ENCODE measurements at regions not wholly inside any gene's neighbourhood (a gene's known extent, or its start where the extent isn't known, plus 50 kb on each side); places are given as distances from the start of the nearest gene placed in this dataset.
"Not testable (repeated sequence)": the region's sequence is repeated elsewhere in the genome, so short reads cannot be mapped to it uniquely, and the experiment has no call there.

DNA sequence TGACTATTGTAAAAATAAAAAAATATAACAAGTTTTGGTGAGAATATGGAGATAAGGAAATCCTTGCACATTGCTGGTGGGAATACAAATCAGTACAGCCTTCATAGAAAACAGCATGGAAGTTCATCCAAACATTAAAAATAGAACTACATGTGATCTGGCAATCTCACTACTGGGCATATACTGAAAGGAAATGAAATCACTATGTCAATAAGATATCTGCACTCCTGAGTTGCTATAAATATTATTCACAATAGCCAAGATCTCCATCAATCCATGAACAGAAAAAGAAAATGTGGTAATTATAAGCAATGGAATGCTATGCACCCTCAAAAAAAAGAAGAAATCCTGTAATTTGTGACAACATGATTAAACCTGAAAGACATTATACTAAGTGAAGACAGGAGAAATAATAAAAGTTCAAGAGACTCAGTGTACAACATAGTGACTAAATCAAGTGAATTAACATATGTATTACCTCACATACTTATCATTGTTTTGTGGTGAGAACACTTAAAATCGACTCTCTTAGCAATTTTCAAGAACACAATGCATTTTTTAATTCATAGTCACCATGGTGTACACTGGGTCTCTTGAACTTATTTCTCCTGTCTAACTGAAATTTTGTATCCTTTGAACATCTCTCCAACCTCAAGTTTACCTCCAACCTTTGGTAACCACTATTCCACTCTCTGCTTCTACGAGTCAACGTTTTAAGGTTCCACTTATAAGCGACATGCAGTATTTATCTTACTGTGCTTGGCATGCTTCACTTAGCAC, 1703.7 kb upstream of the AGA start:
- DNase-seq, result peak; percentile 3

DNA sequence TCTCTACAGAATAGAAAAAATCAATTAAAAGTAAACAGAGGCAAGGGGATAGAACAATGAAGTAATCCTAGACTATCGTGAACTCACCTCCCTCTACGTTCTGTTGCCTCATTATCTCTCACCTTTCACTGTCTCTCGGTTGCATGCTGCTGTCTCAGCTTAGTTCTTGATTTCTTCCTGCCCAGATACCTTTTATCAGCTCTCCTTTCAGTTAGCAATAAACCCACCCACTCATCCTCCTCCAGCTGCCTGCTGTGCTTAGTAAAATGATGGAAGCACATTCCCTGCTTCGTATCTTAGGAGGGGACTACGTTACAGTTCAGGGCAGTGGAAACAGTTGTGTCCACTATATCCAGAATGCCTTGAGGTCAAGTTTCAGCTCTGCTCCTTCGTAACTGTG, 1709.5 kb upstream of the AGA start:
- DNase-seq, result no peak

DNA sequence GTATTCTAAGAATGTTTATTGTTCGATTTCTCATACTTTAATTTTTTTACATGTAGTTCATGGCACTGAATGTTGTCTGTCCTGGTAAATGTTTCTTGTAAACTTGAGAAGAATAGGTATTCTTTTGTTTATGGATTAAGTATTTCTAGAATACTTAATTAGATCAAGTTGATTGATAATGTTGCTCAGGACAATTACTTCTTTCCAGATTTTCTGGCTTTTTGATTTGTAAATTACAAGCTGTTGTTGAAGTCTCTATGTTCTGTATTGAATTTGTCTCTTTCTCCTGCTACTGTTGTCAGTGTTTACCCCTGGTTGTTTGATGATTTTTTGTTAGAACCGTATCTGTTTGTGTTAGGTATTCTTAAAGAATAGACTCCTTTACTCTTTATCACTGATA, 1720.9 kb upstream of the AGA start:
- no peak for DNase-seq

DNA sequence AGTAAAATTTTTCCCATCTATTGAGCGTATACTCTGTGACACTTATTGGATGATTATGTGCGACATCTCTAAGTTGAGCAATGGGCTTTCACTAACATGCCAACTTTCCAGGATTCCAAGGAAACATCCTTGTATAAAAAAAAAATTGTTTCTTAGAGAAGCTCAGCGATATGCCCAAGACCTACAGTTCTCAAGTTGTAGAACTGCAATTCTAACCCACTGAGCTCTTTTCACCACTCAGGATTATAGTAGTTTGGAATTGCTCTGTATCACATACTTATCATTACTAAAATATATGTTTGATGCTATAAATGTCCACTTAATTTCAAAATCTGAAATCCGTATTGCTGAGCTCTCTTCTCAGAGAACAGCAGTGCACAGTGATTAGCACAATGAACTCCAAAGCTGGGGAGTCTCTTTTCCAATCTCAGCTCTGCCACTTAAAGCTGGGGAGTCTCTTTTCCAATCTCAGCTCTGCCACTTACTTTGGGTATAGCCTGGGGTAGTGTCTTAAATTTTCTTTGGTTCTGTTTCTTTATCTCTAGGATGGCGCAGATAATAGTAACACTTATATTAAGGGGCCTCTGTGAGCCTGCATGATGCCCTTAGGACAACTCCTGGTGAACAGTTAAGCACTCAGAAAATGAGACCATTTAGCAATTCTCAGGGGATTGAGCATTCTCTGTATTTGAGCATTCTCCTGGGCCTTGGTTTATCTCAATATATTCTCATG, 1722.2 kb upstream of the AGA start:
- DNase-seq, result no peak

DNA sequence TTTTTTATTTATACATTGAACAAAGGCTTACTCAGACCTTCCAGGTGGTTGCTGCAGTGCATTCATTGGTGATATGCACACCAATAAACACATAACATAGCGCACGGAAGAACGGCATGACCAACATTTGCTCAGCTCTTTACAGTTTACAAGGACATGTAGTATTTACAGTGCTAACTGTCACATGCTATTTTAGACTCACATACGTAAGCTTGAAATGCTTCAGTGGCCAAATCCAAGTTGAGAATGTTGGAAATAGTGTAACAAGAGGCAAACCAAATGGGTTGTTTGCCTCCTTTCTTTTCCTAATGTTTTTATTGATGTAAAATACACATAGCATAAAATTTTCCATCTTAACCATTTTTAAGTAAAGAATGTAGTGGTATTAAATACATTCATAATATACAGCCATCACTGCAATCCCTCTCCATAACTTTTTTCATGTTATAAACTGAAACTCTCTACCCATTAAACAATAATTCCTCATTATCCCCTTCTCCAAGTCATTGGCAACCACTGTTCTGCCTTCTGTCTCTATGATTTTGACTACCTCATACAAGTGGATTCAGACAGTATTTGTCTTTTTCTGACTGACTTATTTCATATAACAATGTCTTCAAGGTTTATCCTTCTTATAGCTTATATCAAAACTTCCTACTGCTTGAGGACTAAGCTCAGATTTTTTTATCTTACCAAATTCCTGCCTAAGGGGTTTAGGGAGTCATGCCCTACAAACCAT, 1722.9 kb upstream of the AGA start:
- DNase-seq, result no peak

DNA sequence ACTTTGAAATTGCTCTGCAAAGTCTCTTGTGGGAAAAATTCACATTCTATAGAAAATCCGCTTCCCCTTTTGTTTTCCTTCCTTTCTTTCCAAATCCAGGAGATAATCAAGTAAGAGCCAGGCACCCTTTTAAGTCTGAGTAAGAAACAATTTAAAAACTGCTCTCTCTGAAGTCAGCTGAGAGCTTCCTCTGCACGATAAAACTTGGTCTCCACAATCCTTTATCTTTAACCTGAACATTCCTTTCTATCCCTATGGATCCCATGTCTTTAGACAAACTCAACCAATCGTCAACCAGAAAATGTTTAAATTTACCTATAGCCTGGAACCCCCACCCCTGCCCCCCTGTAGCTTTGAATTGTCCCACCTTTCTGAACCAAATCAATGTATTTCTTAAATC, 1723.6 kb upstream of the AGA start:
- no peak for DNase-seq

DNA sequence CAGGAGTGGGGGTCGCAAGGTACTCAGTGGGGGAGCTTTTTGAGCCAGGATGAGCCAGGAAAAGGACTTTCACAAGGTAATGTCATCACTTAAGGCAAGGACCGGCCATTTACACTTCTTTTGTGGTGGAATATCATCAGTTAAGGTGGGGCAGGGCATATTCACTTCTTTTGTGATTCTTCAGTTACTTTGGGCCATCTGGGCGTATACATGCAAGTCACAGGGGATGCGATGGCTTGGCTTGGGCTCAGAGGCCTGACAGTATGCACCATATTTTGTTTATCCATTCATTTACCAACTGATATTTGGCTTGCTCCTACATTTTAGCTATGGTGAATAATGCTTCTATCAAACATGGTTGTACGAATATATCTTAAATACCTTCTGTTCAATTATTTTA, 1728.1 kb upstream of the AGA start:
- DNase-seq, result not testable (repeated sequence)

DNA sequence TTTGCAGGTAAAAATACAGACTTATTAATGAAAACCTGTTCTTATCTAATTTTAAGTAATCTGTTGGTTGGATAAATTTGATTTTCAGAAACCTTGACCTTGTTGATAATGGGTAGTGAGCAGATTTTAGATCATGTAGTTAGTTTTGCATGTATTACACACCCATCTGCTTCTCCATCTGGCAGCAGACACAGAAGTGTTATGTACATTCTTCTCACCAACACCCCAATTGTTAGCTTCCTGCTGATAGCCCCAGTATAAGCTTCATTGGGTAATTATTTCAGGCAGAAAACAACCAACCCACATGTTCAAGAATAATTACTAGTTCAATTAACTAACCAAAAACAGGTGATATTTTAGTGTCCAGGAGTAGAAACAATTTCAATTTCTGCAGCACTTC, 1740.5 kb upstream of the AGA start:
- DNase-seq, result no peak

DNA sequence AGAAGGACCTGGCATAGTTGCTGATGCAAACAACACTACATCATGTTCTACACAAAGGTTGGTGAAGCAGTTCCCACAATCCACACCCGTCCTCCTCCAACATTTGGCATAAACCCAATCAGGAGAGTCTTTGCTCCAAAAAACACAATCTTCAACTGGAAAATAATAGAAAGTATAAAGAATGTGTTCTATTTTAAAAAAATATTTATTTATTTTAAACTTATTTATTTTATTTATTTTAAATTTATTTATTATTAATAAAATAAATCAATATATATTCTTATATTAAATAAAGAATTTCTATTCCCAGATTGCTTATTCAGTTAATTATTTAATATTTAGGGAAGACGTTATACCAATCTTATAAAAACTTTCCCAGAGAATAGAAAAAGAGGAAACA, 1753.7 kb upstream of the AGA start:
- DNase-seq, result no peak

DNA sequence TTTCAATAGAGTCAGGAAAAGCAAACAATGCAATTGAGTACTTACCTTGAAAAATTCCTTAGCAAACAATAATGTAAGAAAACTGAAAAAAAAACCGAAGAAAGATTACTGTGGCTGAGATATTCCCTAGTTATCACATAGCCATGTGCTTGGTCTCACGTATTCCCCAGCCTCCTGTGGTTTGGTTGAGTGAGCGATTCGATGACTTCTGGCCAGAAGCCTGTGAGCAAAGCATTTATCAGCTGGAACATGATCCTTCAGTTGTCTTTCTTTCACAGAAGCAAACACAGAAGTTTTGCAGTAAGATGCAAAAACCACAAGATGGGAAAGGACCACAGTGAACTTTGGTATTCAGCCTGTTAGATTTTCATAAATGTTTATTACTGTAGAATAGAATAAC, 1754.3 kb upstream of the AGA start:
- DNase-seq, result peak; percentile 23

DNA sequence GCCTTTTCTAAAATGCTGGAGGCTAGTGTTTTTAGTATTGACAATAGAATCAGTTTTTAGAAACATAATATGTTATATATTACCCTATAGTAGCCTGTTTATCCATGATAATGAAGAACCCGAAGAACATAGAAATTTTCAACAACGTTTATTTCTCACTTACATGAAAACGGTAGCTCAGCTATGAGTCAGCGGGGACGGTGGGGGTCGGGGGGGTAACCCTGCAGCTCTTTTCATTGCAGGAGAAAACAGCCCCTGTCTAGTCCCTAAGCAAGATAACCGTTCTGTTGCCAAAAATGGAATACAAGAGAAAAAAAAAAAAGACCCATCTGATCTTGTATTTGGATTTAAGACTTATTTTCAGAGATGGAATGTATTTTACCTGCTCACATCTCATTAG, 1758.4 kb upstream of the AGA start:
- DNase-seq, result no peak

DNA sequence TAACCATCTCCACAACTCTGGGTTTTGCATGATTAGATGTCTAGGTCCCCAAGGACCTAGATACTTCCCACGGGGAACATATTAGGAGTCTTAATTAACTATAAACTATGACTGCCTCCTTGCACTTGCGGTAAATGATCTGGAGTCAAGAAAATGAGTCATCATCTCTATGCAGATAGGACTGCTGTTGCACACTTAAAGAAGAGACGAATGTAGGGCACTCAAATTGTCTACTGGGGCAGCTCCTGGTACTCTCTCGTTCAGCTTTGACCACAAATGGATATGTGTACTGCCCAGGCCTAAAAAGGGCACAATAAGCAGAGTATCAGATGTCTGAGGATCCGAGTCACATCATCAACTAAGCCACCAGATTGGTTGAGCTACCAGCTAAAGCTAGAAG, 1783.4 kb upstream of the AGA start:
- no peak for DNase-seq

DNA sequence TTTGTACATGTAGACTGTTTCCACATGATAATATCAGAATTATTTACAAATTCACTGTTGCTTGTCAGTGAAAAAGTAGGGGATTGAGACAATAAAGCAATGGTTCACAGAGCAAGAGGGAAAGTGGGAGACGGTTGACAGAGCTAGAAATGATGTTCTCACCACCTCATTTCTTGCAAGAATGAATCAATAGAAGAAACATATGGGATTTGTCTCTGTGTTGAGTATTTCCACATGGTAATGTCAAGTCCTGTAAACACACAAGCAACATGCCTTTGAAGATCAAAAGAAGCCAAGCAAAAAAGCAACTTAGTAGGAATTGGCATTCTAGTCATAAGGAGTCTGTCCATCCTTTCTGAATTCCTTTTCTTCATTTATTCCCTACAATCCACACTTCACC, 1806.6 kb upstream of the AGA start:
- no peak for DNase-seq

DNA sequence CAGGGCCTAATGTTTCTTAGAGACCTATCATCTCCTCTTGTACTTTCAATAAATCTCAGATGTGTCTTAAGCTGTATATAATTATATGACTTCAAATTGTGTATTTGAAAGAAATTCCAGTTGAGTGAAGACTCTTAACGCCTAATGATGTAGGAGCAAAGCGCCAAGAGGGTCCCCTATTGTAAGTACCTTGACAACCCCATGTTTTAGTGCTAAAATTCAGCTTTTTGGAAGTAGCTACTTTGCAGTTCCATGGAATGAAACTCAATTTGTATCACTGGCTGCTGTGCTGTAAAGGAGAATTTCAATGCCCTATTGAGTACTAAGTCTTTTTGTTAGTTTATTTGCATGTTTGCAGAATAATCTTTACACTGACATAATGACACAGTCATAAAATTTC, 1826.6 kb upstream of the AGA start:
- DNase-seq, result no peak

DNA sequence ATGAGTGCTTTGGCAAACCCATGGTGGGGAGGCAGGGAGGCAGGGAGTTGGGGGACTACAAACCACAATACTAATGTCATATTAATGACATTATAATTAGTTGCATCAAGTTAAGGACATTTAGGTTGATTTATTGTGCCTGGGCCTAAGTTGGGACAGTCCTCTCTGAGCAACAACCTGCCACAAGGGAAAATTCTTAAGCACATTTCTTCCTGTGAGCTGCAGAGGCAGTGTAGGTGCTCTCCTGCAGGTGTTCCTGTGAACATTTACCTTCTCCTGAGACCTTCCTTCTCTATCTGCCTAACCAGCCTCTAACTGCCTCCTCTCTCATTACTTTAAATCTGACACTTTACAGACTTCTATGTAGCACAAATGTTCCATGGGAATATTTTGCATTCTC, 1830.0 kb upstream of the AGA start:
- DNase-seq, result no peak

DNA sequence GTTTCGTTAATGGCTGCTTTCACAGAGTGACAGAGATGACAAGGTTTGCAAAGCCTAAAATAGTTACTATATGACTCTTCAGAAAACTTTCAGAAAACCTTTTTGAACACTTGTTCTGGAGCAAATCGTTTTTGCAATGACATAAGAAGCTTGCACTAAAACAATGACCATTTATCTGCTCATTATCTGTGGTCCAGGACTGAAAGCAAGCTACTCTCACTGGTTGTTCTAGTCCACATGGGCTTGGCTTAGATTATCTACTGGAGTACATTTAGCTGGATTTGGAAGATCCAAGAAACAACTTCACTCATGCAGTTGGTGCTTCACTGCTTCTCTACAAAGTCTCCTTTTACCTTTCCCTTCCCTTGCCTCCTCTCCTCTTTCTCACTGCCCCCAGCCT, 1836.4 kb upstream of the AGA start:
- no peak for DNase-seq

DNA sequence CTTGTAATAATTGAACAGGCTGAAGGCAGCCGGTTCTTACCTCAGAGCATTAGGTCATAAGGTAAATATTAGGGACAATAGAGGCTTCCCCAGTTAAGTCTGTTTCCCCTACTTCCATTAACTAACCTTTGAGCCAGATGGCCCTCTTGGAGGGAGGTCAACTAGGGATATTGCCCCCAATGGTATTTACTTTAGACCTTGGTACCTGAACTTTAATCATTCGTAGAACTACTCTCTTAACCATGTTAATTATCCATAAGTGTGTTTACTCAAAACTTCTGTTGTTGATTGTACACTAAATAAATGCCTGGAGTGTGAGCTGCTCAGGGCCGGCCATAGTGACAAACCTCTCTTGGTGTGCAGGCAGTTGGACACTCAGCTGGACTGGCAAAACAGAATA, 1843.5 kb upstream of the AGA start:
- DNase-seq, result no peak

DNA sequence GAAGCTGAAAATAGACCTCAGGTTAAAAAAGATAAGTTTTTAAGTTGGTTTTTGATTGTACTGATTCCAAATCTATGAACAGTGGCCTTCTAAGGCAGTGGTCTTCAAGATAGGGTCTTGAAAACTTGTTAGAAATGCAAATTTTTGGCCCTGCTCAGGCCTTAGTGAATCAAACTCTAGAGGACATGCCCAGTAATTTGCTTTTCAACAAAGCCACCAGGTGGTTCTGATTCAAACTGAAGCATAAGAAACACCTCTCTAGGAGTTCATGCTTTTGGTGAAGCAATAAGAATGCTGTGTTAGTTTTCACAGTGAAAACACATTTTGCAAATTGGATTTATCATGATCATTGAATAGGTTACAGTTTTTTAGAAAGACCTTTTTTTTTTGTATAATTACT, 1849.4 kb upstream of the AGA start:
- no peak for DNase-seq

DNA sequence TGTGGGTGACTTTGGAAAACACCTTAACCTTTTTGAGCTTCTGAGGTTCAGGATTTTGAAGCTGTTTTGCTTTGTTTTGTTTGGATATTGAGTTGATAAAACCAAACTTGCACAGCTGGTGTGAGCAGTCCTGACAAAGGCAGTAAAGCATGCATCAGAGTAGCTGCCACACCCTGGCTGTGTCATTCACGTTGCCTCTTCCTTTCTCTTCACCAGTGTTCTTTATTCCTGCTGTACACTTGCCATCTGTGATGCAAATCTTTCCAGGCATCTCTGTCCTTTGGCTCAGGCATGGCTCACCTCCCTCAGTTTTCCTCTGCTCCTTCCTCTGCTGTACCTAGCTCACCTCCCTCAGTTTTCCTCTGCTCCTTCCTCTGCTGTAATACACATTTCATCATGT, 1850.2 kb upstream of the AGA start:
- DNase-seq, result no peak

DNA sequence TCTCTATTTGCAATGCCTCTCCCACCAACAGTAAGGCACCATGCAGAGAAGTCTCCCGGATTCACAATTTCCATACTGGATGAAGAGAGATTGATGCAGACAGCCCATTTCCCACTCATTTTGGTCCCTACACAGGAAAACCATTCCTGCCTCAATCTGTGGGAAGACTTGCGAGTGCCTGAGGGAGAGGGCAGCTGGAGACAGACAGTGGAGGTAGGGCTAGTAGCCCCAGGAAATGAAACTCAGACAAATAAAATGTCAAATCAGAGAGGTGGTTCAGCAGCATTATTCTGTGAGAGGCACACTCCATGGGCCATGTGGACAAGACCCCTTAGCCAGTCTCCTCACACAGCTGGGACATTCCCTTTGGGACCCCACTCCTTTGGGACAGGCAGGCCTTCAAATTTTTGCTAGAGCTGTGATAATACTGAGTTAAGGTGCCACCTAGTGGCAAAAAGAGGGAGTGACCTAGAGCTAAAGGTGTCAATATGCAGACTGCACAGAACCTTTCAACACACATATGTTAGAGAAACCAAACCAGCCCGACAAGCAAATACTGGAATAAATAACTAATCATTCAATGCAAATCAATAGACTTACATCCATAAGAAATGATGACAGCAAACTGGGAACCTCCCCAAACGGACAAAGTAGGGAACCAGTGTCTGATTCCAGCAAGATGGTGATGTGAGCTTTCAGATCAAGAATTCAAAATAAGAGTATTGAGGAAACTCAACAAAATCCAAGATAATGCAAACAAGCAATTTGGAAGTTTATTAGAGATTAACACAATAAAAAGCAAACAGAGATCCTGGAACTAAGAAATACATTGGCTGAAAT, 1865.3 kb upstream of the AGA start:
- peak; percentile 13 for DNase-seq

DNA sequence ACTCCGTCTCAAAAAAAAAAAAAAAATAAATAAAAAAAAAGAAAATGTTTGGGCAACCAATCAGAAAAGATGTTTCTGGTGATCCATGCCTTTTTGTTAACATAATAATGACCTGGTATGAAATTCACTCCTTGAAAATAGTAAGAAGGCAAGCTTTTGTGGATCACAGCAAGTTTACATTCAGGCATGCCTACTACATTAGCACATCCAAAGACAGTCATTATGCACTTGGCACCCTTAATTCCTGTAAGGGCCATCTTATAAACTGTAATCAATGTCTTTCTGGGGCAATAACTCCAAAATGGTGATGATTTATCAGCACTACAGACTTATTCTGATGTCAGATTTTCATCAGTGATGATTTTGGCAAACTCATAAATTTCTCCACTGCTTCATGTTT, 1871.6 kb upstream of the AGA start:
- DNase-seq, result no peak

DNA sequence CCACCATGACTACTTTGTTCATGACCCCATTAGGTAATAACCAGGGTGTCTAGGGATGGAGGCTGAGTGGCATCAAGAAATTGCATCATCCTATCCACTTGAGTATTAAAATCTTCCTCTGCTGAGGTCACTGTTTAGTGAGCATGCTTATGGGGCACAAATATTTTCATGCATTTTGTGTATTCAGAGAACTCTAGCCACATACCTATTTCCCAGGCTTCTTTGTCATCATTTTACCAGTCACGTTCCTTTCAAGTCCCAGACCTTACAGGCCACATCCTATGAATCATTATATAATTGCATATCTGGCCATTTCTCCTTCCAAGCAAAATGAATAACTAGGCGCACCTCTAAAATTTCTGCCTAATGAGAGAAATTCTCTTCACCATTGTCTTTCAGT, 1882.9 kb upstream of the AGA start:
- DNase-seq, result no peak

DNA sequence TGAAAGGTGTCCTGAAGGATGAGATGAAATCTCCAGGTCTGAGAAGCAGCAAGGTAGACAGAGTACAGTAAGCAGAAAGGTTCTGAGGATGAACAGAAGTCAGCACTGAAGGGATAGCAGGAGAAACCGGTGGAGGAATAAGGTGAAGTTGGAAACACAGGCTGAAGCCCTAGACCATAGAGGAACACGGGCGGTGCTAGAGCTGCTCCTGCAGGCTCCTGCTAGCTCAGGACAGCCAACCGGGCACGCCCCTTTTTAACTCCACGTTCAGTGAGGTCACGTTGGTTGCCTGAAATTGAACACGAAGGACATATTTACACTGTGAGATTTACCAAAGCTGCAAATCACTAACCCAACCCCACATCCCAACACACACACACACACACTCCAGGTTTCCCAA, 1886.4 kb upstream of the AGA start:
- DNase-seq, result no peak
